Prostate gland (tissue), 2 donors: ENCODE measurements at regions not wholly inside any gene's neighbourhood (a gene's known extent, or its start where the extent isn't known, plus 50 kb on each side); places are given as distances from the start of the nearest gene placed in this dataset.
A peak's percentile ranks its signal among the peaks of the same experiment; 100 is the strongest.

Experiments used
- DNase-seq: peaks from one replicate; pipeline ENCODE4 v3.0.0-alpha.2; 2019; ENCODE audit warnings: low spot score
- H3K27ac ChIP-seq, 2 donors: fragments of 200-600 bp; sonication (generic); 2 replicates each; pipeline ENCODE4 v1.5.1; 2017 to 2019
- H3K27me3 ChIP-seq: fragments of 200-600 bp; sonication (generic); replicated peaks from 2 replicates; pipeline ENCODE4 v1.5.1; 2019; ENCODE audit not compliant: insufficient read depth
- H3K36me3 ChIP-seq, 2 donors: fragments of 200-600 bp; sonication (generic); 1 replicate in 1 of 2; 2 replicates in 1 of 2; pipeline versions ENCODE4 v1.5.1 to v1.8.1; 2017 to 2019
- H3K4me1 ChIP-seq: fragments of 200-600 bp; sonication (generic); replicated peaks from 2 replicates; pipeline ENCODE4 v1.5.1; 2019
- H3K4me3 ChIP-seq, 2 donors: fragments of 200-600 bp; sonication (generic); 2 replicates each; pipeline ENCODE4 v1.5.1; 2017 to 2019
- H3K9me3 ChIP-seq: fragments of 200-600 bp; sonication (generic); 2 replicates; pipeline ENCODE4 v1.5.1; 2017
- CTCF ChIP-seq, 4 experiments: fragments of 200-600 bp in 2 of 4; fragments of 450-650 bp in 2 of 4; sonication (generic) in 2 of 4; IDR thresholded peaks; 1 replicate in 3 of 4; 2 replicates in 1 of 4; pipeline ENCODE4 v1.5.1; 2016 to 2019; ENCODE audit warnings: antibody characterized with exemption in 4 of 4, mild to moderate bottlenecking in 2 of 4, moderate library complexity in 2 of 4
- POLR2A ChIP-seq: fragments of 450-650 bp; IDR thresholded peaks from one replicate; pipeline ENCODE4 v1.6.1; 2016; ENCODE audit warnings: antibody characterized with exemption, mild to moderate bottlenecking
- POLR2AphosphoS5 ChIP-seq: sonication (generic); formaldehyde crosslinking; IDR thresholded peaks from one replicate; pipeline ENCODE4 v1.6.1; 2017; ENCODE audit warnings: antibody characterized with exemption
- WGBS: methylation state at CpG from one replicate; pipeline ENCODE4 v1.1.5; 2018; 5-methylcytosine and 5-hydroxymethylcytosine counted together
- intact Hi-C: fragments of 100-400 bp; cut with DNase I; formaldehyde crosslinking; loops from one replicate; pipeline ENCODE4 v1.14.2; 2022

- intact Hi-C loops: no loop called here
- Histone ChIP-seq H3K4me3 (no peak overlapping the region), H3K36me3 (no peaks in the 10 kb centered on the region), H3K27ac (no peak overlapping the region), H3K9me3 (no peaks in the 10 kb centered on the region), H3K27me3 (no peaks in the 10 kb centered on the region), H3K4me1 (no peaks in the 10 kb centered on the region)
- DNase-seq: no peak
- no peak for TF ChIP-seq POLR2A
- TF ChIP-seq POLR2AphosphoS5: no peak
- no peak for TF ChIP-seq CTCF (IDR thresholded peaks at IDR 0.05)
Observed at GRCh38 chr4:30172416-30172815, 547.8 kb upstream of the PCDH7 start.

GRCh38 chr4:30181512-30181911, 538.7 kb upstream of the PCDH7 start:
- WGBS: 68% methylated on average over 4 of the region's 4 CpGs
- intact Hi-C loops: no loop called here

GRCh38 chr4:30181918-30182317, 538.3 kb upstream of the PCDH7 start:
- Histone ChIP-seq H3K4me3 (no peak overlapping the region), H3K36me3 (no peaks in the 10 kb centered on the region), H3K4me1 (no peaks in the 10 kb centered on the region), H3K9me3 (no peaks in the 10 kb centered on the region), H3K27me3 (no peaks in the 10 kb centered on the region), H3K27ac (no peak overlapping the region)
- TF ChIP-seq POLR2AphosphoS5: no peak
- no peak for TF ChIP-seq POLR2A
- no peak for TF ChIP-seq CTCF (IDR thresholded peaks at IDR 0.05)
- DNase-seq: no peak
- 51% methylated on average over 2 of the region's 2 CpGs for WGBS
- intact Hi-C loops: no loop called here

More at GRCh38 chr4:30181512-30181911, 538.7 kb upstream of the PCDH7 start:
- no peak overlapping the region for H3K4me3 ChIP-seq
- H3K9me3 ChIP-seq: no peaks in the 10 kb centered on the region
- TF ChIP-seq POLR2A: no peak
- TF ChIP-seq CTCF (IDR thresholded peaks at IDR 0.05): no peak
- H3K4me1 ChIP-seq: no peaks in the 10 kb centered on the region
- no peaks in the 10 kb centered on the region for H3K36me3 ChIP-seq
- no peaks in the 10 kb centered on the region for H3K27me3 ChIP-seq
- no peak overlapping the region for H3K27ac ChIP-seq
- DNase-seq: no peak

DNA sequence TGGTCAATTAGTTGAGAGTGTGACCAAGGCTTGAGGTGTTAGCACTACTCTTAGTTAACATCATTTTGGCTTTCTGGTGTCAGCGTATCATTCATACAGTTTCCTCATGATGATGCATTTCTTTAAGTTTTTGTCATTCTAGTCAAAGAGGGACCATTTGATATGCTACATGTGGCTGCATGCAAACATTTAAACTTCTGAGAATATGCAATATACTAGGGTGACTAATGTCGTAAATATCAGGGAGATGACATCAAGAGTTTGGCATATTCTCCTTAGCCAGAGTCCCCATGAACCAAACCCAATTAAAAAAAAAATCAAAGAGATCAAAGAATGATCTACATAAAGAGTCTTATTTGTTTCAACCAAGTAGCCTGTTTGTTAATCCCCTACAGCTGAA, 537.4 kb upstream of the PCDH7 start:
- no peak for DNase-seq
- Histone ChIP-seq H3K4me3 (no peak overlapping the region), H3K4me1 (no peaks in the 10 kb centered on the region), H3K27me3 (no peaks in the 10 kb centered on the region), H3K9me3 (no peaks in the 10 kb centered on the region), H3K36me3 (no peaks in the 10 kb centered on the region), H3K27ac (no peak overlapping the region)
- intact Hi-C loops: no loop called here
- 78% methylated on average over 2 of the region's 2 CpGs for WGBS
- TF ChIP-seq CTCF (IDR thresholded peaks at IDR 0.05) (no peak), POLR2A (no peak), POLR2AphosphoS5 (no peak)

- TF ChIP-seq POLR2A (no peak), CTCF (IDR thresholded peaks at IDR 0.05) (no peak), POLR2AphosphoS5 (peak; percentile 22)
- no peak for DNase-seq
- Histone ChIP-seq H3K27ac (no peak overlapping the region), H3K9me3 (no peaks in the 10 kb centered on the region), H3K27me3 (no peaks in the 10 kb centered on the region), H3K4me3 (no peak overlapping the region), H3K4me1 (peaks cover 3% of the 10 kb centered on the region), H3K36me3 (no peaks in the 10 kb centered on the region)
- intact Hi-C loops: no loop called here
Observed at GRCh38 chr4:30191902-30192301, 528.3 kb upstream of the PCDH7 start.
